ENCODE measurements at regions not wholly inside any gene's neighbourhood (a gene's known extent, or its start where the extent isn't known, plus 50 kb on each side); places are given as distances from the start of the nearest gene placed in this dataset.

- TF ChIP-seq YY1 (IDR thresholded peaks at IDR 0.05) (no peak), MAX (IDR thresholded peaks at IDR 0.05) (no peak), CTCF (IDR thresholded peaks at IDR 0.05; ENCODE audit: low read depth, low read length, missing input control) (no peak), HNF4G (IDR thresholded peaks at IDR 0.05) (no peak), TAF1 (conservative IDR thresholded peaks at IDR 0.05) (no peak), REST (IDR thresholded peaks at IDR 0.05) (no peak), JUND (IDR thresholded peaks at IDR 0.05) (no peak), RXRA (IDR thresholded peaks at IDR 0.05) (no peak), FOXA2 (IDR thresholded peaks at IDR 0.05) (no peak), EGR1 (IDR thresholded peaks at IDR 0.05; ENCODE audit: low read depth in 2 of 2) (no peak)
- TF ChIP-seq, protein P1, sequence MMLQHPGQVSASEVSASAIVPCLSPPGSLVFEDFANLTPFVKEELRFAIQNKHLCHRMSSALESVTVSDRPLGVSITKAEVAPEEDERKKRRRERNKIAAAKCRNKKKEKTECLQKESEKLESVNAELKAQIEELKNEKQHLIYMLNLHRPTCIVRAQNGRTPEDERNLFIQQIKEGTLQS (IDR thresholded peaks at IDR 0.05) = no peak
Observed at GRCh38 chr5:159772698-159773061, 143.6 kb upstream of the ADRA1B start.
